MCF 10A (cell line): ENCODE measurements at regions not wholly inside any gene's neighbourhood (a gene's known extent, or its start where the extent isn't known, plus 50 kb on each side); places are given as distances from the start of the nearest gene placed in this dataset.
A peak's percentile ranks its signal among the peaks of the same experiment; 100 is the strongest.

Source experiments
- BruUV-seq: library from RNA; stranded (reverse); fragments of 400-500 nt; replicated peaks from 2 replicates; lab custom pipeline; 2021; lab: Mats Ljungman, UMichigan
- CTCF ChIA-PET: fragments of 300-600 bp; sonication (Branson Sonifier 250); formaldehyde crosslinking; extraction: SDS; loops from one replicate; lab custom pipeline; 2021; ENCODE audit warnings: antibody characterized with exemption, inconsistent platforms; lab: Yijun Ruan, JAX
- POLR2A ChIA-PET: fragments of 300-600, 350-650 bp; sonication (Branson Sonifier 250); formaldehyde crosslinking; extraction: SDS; loops from one replicate; lab custom pipeline; 2020; ENCODE audit warnings: antibody characterized with exemption, inconsistent platforms; lab: Yijun Ruan, JAX
- DNase-seq: peaks from one replicate; pipeline ENCODE4 v3.0.0-alpha.2; 2018; ENCODE audit not compliant: unreplicated experiment
- H3K27ac Mint-ChIP-seq: one replicate; pipeline ENCODE4 v1.8.0; 2022; ENCODE audit warnings: mild to moderate bottlenecking, low read depth, mixed read lengths; ENCODE audit not compliant: unreplicated experiment
- H3K27me3 Mint-ChIP-seq: one replicate; pipeline ENCODE4 v1.8.0; 2022; ENCODE audit warnings: mixed read lengths; ENCODE audit not compliant: insufficient read depth, unreplicated experiment
- H3K36me3 Mint-ChIP-seq: one replicate; pipeline ENCODE4 v1.8.0; 2022; ENCODE audit warnings: mild to moderate bottlenecking, moderate library complexity, mixed read lengths; ENCODE audit not compliant: insufficient read depth, unreplicated experiment
- H3K4me1 Mint-ChIP-seq: one replicate; pipeline ENCODE4 v1.8.0; 2022; ENCODE audit warnings: mixed read lengths; ENCODE audit not compliant: insufficient read depth, unreplicated experiment
- H3K4me3 Mint-ChIP-seq: one replicate; pipeline ENCODE4 v1.8.0; 2022; ENCODE audit warnings: mild to moderate bottlenecking, moderate library complexity, mixed read lengths; ENCODE audit not compliant: unreplicated experiment
- H3K9me3 Mint-ChIP-seq: one replicate; pipeline ENCODE4 v1.8.0; 2022; ENCODE audit warnings: mixed read lengths; ENCODE audit not compliant: unreplicated experiment
- intact Hi-C: fragments of 100-400 bp; cut with micrococcal nuclease; formaldehyde crosslinking; loops from 2 replicates; pipeline ENCODE4 v1.14.1; 2022
- TF ChIP-seq, protein P1 (sequence below): fragments of 200-600 bp; IDR thresholded peaks from one replicate; pipeline ENCODE4 v1.8.0; 2022; ENCODE audit warnings: antibody characterized with exemption, mild to moderate bottlenecking; ENCODE audit not compliant: unreplicated experiment

DNA sequence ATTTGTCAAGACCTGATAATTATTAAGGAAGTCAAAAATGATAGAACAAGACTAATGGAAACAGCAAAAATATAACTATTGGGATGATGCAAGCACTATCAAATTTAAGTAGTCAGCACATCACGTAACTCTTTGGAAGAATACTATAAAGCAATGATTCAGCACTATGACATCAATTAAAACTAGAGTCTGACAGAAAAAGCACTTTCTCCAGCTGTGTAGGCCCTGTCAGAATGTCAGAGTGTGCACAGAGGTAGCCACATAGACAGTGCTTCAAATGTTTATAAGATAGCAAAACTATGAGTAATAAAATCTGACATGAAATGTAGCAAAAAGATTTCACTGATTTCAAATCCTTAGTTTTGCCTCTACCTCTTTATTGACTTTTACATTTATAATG is 1226.6 kb upstream of the ADGRL3 start:
- intact Hi-C loops = no loop called here
- DNase-seq = peak; percentile 8
- H3K9me3 Mint-ChIP-seq = no peaks in the 10 kb centered on the region
- POLR2A ChIA-PET = interaction anchor here (0.7 kb wide), 1 partner anchor 1731 kb away, joined by 3 read pairs; no protein-coding TSS in a partner anchor
- BruUV-seq = no TSS peak
- H3K27me3 Mint-ChIP-seq = no peaks in the 10 kb centered on the region
- TF ChIP-seq, protein P1, sequence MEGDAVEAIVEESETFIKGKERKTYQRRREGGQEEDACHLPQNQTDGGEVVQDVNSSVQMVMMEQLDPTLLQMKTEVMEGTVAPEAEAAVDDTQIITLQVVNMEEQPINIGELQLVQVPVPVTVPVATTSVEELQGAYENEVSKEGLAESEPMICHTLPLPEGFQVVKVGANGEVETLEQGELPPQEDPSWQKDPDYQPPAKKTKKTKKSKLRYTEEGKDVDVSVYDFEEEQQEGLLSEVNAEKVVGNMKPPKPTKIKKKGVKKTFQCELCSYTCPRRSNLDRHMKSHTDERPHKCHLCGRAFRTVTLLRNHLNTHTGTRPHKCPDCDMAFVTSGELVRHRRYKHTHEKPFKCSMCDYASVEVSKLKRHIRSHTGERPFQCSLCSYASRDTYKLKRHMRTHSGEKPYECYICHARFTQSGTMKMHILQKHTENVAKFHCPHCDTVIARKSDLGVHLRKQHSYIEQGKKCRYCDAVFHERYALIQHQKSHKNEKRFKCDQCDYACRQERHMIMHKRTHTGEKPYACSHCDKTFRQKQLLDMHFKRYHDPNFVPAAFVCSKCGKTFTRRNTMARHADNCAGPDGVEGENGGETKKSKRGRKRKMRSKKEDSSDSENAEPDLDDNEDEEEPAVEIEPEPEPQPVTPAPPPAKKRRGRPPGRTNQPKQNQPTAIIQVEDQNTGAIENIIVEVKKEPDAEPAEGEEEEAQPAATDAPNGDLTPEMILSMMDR = no peak
- no peaks in the 10 kb centered on the region for H3K36me3 Mint-ChIP-seq
- H3K27ac Mint-ChIP-seq = no peak overlapping the region
- CTCF ChIA-PET = no interaction called here
- no peak overlapping the region for H3K4me3 Mint-ChIP-seq
- H3K4me1 Mint-ChIP-seq = no peaks in the 10 kb centered on the region

DNA sequence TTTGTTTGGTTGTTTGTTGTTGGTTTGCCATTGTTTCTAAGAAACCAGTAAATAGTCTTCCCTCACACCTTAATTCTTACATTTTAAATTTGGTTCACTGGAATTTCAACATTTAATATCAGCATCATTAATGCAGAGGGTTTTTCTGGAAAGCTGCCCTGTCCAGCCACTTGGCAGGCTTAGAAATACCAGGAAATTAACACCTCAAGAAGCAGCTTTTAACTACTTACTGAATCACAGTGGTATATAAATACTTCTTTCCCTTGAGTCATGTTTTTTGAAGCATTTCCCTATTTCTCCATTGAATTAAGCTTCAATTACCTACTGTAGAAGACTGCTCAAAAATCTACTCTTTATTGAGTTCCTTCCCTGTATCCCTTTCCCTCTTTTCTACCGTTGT is 1221.1 kb upstream of the ADGRL3 start:
- Mint-ChIP-seq H3K9me3 (no peaks in the 10 kb centered on the region), H3K27ac (no peak overlapping the region), H3K36me3 (no peaks in the 10 kb centered on the region), H3K4me1 (peaks cover 4% of the 10 kb centered on the region), H3K4me3 (no peak overlapping the region), H3K27me3 (no peaks in the 10 kb centered on the region)
- DNase-seq = no peak
- TF ChIP-seq, protein P1 = no peak
- no TSS peak for BruUV-seq
- POLR2A ChIA-PET = no interaction called here
- CTCF ChIA-PET = interaction anchor here (0.6 kb wide), 2 partner anchors 8 to 64 kb away, joined by 3 read pairs; no protein-coding TSS in a partner anchor
- intact Hi-C loops = no loop called here

DNA sequence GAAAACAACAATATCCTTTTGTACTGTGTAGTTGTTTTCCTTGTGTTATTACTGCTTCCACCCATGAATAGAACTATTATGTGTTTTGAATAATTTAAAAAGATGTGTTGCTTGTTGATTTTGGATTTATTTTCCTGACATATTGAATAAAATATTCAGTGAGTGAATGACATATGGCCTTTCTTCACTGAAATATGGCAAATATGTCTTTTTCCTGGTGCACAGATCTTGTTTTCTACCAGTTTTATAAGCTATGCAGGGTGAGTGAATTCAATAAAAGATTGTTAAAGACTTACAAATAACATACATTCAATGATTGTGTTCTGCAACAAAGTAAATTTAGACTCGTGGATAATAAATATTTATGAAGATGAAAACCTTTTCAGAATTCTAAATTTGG is 1216.3 kb upstream of the ADGRL3 start:
- BruUV-seq = no TSS peak
- no peak overlapping the region for H3K4me3 Mint-ChIP-seq
- H3K27me3 Mint-ChIP-seq = no peaks in the 10 kb centered on the region
- CTCF ChIA-PET = no interaction called here
- H3K4me1 Mint-ChIP-seq = peaks cover 4% of the 10 kb centered on the region
- no peaks in the 10 kb centered on the region for H3K9me3 Mint-ChIP-seq
- intact Hi-C loops = no loop called here
- POLR2A ChIA-PET = no interaction called here
- no peak for DNase-seq
- TF ChIP-seq, protein P1 = no peak
- no peak overlapping the region for H3K27ac Mint-ChIP-seq
- H3K36me3 Mint-ChIP-seq = no peaks in the 10 kb centered on the region

DNA sequence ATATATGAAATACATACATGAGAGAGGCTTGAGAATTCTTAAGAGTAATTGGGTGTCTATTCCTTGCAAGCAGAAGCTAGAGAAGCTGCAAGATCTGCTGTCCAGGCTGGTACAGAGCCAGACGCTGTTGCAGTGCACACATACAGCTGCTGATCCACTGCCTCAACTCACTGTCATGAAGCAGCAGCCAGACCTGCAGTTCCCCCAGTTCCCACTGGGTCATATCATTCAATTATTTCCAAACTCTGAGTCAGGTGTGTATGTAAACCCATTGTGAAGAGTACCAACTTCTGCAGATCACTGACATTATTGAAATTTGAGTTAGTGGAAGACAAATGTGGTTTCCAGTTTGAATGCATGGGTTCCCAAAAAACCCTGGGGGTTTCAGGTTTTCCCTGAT is 1212.8 kb upstream of the ADGRL3 start:
- intact Hi-C loops = no loop called here

More for the DNA sequence above, 1212.8 kb upstream of the ADGRL3 start:
- H3K27ac Mint-ChIP-seq = no peak overlapping the region
- no peaks in the 10 kb centered on the region for H3K27me3 Mint-ChIP-seq
- no peak overlapping the region for H3K4me3 Mint-ChIP-seq
- no peaks in the 10 kb centered on the region for H3K4me1 Mint-ChIP-seq
- CTCF ChIA-PET = interaction anchor here (0.7 kb wide), 1 partner anchor 233 kb away, joined by 4 read pairs; no protein-coding TSS in a partner anchor
- no TSS peak for BruUV-seq
- POLR2A ChIA-PET = no interaction called here
- no peaks in the 10 kb centered on the region for H3K36me3 Mint-ChIP-seq
- peak; percentile 2 for DNase-seq
- TF ChIP-seq, protein P1 = no peak
- H3K9me3 Mint-ChIP-seq = no peaks in the 10 kb centered on the region
